ENCODE measurements at regions not wholly inside any gene's neighbourhood (a gene's known extent, or its start where the extent isn't known, plus 50 kb on each side); places are given as distances from the start of the nearest gene placed in this dataset.
"Not testable (repeated sequence)": the region's sequence is repeated elsewhere in the genome, so short reads cannot be mapped to it uniquely, and the experiment has no call there.

GRCh38 chr1:55870106-55870505 lies 654.9 kb upstream of the USP24 start:
- no peak for DNase-seq (ENCODE audit: low spot score)
- Mint-ChIP-seq H3K27ac (ENCODE audit: unreplicated experiment) (no peak overlapping the region), H3K9me3 (ENCODE audit: low read depth) (no peaks in the 10 kb centered on the region), H3K27me3 (ENCODE audit: low read depth) (no peaks in the 10 kb centered on the region), H3K36me3 (ENCODE audit: low read depth) (no peaks in the 10 kb centered on the region), H3K4me1 (ENCODE audit: low read depth) (peaks cover 16% of the 10 kb centered on the region), H3K4me3 (ENCODE audit: unreplicated experiment) (no peak overlapping the region)
- TF ChIP-seq, protein P1, sequence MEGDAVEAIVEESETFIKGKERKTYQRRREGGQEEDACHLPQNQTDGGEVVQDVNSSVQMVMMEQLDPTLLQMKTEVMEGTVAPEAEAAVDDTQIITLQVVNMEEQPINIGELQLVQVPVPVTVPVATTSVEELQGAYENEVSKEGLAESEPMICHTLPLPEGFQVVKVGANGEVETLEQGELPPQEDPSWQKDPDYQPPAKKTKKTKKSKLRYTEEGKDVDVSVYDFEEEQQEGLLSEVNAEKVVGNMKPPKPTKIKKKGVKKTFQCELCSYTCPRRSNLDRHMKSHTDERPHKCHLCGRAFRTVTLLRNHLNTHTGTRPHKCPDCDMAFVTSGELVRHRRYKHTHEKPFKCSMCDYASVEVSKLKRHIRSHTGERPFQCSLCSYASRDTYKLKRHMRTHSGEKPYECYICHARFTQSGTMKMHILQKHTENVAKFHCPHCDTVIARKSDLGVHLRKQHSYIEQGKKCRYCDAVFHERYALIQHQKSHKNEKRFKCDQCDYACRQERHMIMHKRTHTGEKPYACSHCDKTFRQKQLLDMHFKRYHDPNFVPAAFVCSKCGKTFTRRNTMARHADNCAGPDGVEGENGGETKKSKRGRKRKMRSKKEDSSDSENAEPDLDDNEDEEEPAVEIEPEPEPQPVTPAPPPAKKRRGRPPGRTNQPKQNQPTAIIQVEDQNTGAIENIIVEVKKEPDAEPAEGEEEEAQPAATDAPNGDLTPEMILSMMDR (IDR thresholded peaks at IDR 0.05), result no peak

DNA sequence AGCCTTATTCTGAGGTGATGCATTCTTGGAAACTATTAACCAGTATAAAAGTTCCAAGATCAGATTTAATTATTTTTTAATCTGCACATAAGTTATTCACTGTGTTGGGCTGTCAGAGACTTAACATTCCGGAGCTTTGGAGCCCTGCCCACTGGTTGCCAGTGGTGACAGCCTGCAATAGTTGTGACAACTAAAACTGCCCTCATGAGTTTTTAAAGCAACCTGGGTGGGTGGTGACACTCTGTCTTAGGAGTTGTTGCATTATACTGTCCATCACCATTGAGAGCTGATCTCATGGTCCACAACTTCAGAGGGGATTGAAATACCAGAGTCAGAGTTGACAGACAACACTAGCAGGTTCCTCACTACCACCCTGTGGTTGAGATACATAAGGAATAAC lies 653.9 kb upstream of the USP24 start:
- peaks cover 16% of the 10 kb centered on the region for H3K4me1 Mint-ChIP-seq (ENCODE audit: low read depth)
- TF ChIP-seq, protein P1 (IDR thresholded peaks at IDR 0.05), result no peak
- no peak overlapping the region for H3K4me3 Mint-ChIP-seq (ENCODE audit: unreplicated experiment)
- H3K9me3 Mint-ChIP-seq (ENCODE audit: low read depth), result no peaks in the 10 kb centered on the region
- no peaks in the 10 kb centered on the region for H3K36me3 Mint-ChIP-seq (ENCODE audit: low read depth)
- no peak for DNase-seq (ENCODE audit: low spot score)
- no peaks in the 10 kb centered on the region for H3K27me3 Mint-ChIP-seq (ENCODE audit: low read depth)
- H3K27ac Mint-ChIP-seq (ENCODE audit: unreplicated experiment), result peak overlapping the region; percentile 18

DNA sequence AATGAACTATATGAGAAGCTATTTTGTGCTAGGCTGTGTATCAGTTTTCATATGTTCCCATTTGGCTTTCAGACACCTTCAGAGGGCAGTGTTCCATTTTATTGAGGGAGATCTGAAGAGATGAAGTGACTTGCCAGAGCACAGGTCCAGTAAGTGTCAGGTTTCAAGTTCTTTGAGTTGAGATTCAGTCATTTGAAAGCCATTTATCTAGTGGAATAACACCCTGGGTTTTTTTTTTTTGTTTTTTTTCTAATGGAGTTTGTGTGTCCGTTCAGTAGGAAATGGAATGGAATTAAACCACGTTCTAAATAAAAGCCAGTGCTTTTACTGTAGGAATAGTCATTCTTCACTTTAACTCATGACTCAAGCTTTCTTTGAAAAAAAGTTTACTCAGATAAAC lies 652.9 kb upstream of the USP24 start:
- Mint-ChIP-seq H3K36me3 (ENCODE audit: low read depth) (no peaks in the 10 kb centered on the region), H3K9me3 (ENCODE audit: low read depth) (no peaks in the 10 kb centered on the region), H3K27ac (ENCODE audit: unreplicated experiment) (no peak overlapping the region), H3K4me1 (ENCODE audit: low read depth) (peaks cover 16% of the 10 kb centered on the region), H3K27me3 (ENCODE audit: low read depth) (no peaks in the 10 kb centered on the region), H3K4me3 (ENCODE audit: unreplicated experiment) (no peak overlapping the region)
- TF ChIP-seq, protein P1 (IDR thresholded peaks at IDR 0.05), result peak; percentile 52
- no peak for DNase-seq (ENCODE audit: low spot score)

GRCh38 chr1:55867304-55867843 lies 652.2 kb upstream of the USP24 start:
- H3K4me3 Mint-ChIP-seq (ENCODE audit: unreplicated experiment), result no peak overlapping the region
- no peak overlapping the region for H3K27ac Mint-ChIP-seq (ENCODE audit: unreplicated experiment)
- no peak for DNase-seq (ENCODE audit: low spot score)
- TF ChIP-seq, protein P1 (IDR thresholded peaks at IDR 0.05), result no peak
- no peaks in the 10 kb centered on the region for H3K9me3 Mint-ChIP-seq (ENCODE audit: low read depth)
- no peaks in the 10 kb centered on the region for H3K27me3 Mint-ChIP-seq (ENCODE audit: low read depth)
- H3K36me3 Mint-ChIP-seq (ENCODE audit: low read depth), result no peaks in the 10 kb centered on the region
- peaks cover 16% of the 10 kb centered on the region for H3K4me1 Mint-ChIP-seq (ENCODE audit: low read depth)

GRCh38 chr1:55865778-55866177 lies 650.6 kb upstream of the USP24 start:
- H3K9me3 Mint-ChIP-seq (ENCODE audit: low read depth); H3K27me3 Mint-ChIP-seq (ENCODE audit: low read depth); H3K27ac Mint-ChIP-seq (ENCODE audit: unreplicated experiment); H3K36me3 Mint-ChIP-seq (ENCODE audit: low read depth); DNase-seq (ENCODE audit: low spot score); H3K4me3 Mint-ChIP-seq (ENCODE audit: unreplicated experiment): not testable (repeated sequence)
- H3K4me1 Mint-ChIP-seq (ENCODE audit: low read depth), result peaks cover 16% of the 10 kb centered on the region

DNA sequence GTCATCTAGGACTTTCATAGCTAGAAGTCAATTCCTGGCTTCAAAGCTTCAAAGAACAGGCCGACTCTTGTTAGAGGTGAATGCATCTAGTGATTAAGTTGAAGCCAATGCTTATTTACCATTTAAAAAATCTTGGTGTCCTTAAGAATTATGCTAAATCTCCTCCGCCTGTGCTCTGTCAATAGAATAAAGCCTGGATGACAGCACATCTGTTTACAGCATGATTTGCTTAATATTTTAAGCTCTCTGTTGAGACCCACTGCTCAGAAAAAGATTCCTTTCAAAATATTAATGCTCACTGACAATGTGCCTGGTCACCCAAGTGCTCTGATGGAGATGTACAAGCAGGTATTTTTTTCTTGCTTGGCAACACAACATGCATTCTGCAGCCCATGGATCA lies 649.1 kb upstream of the USP24 start:
- Mint-ChIP-seq H3K27ac (ENCODE audit: unreplicated experiment) (no peak overlapping the region), H3K9me3 (ENCODE audit: low read depth) (no peaks in the 10 kb centered on the region), H3K36me3 (ENCODE audit: low read depth) (no peaks in the 10 kb centered on the region), H3K27me3 (ENCODE audit: low read depth) (no peaks in the 10 kb centered on the region), H3K4me3 (ENCODE audit: unreplicated experiment) (no peak overlapping the region), H3K4me1 (ENCODE audit: low read depth) (peaks cover 15% of the 10 kb centered on the region)
- TF ChIP-seq, protein P1 (IDR thresholded peaks at IDR 0.05), result no peak
- DNase-seq (ENCODE audit: low spot score), result no peak

Data from chondrocyte (in vitro differentiated cells).